ENCODE measurements at regions not wholly inside any gene's neighbourhood (a gene's known extent, or its start where the extent isn't known, plus 50 kb on each side); places are given as distances from the start of the nearest gene placed in this dataset.
A peak's percentile ranks its signal among the peaks of the same experiment; 100 is the strongest.

GRCh38 chr4:137733174-137734141 lies 201.2 kb upstream of the PCDH18 start:
- peak; percentile 64 for DNase-seq

- no peak for DNase-seq
Measured at GRCh38 chr4:137722910-137723309, 190.6 kb upstream of the PCDH18 start.

- DNase-seq: no peak
Measured at GRCh38 chr4:137711502-137711901, 179.2 kb upstream of the PCDH18 start.

- DNase-seq: no peak
Measured at GRCh38 chr4:137707626-137708025, 175.3 kb upstream of the PCDH18 start.

GRCh38 chr4:137707102-137707620 lies 174.9 kb upstream of the PCDH18 start:
- DNase-seq: no peak

- DNase-seq: no peak
Measured at GRCh38 chr4:137705171-137705783, 173.0 kb upstream of the PCDH18 start.

GRCh38 chr4:137703195-137703594 lies 170.9 kb upstream of the PCDH18 start:
- DNase-seq: no peak

GRCh38 chr4:137702512-137702911 lies 170.2 kb upstream of the PCDH18 start:
- DNase-seq: no peak

GRCh38 chr4:137701401-137701800 lies 169.1 kb upstream of the PCDH18 start:
- DNase-seq: no peak

- DNase-seq: no peak
Measured at GRCh38 chr4:137700751-137701150, 168.5 kb upstream of the PCDH18 start.

GRCh38 chr4:137700072-137700471 lies 167.8 kb upstream of the PCDH18 start:
- DNase-seq: no peak

GRCh38 chr4:137694138-137694537 lies 161.8 kb upstream of the PCDH18 start:
- no peak for DNase-seq

GRCh38 chr4:137693641-137694040 lies 161.3 kb upstream of the PCDH18 start:
- no peak for DNase-seq

GRCh38 chr4:137692205-137692604 lies 159.9 kb upstream of the PCDH18 start:
- DNase-seq: no peak

GRCh38 chr4:137688651-137689050 lies 156.4 kb upstream of the PCDH18 start:
- no peak for DNase-seq

GRCh38 chr4:137685357-137685756 lies 153.1 kb upstream of the PCDH18 start:
- no peak for DNase-seq

- DNase-seq: no peak
Measured at GRCh38 chr4:137681081-137681480, 148.8 kb upstream of the PCDH18 start.

- no peak for DNase-seq
Measured at GRCh38 chr4:137678796-137679195, 146.5 kb upstream of the PCDH18 start.

- DNase-seq: no peak
Measured at GRCh38 chr4:137677863-137678262, 145.6 kb upstream of the PCDH18 start.

GRCh38 chr4:137676357-137676998 lies 144.2 kb upstream of the PCDH18 start:
- no peak for DNase-seq

- no peak for DNase-seq
Measured at GRCh38 chr4:137674066-137674465, 141.8 kb upstream of the PCDH18 start.

- DNase-seq: no peak
Measured at GRCh38 chr4:137668885-137669545, 136.7 kb upstream of the PCDH18 start.

- no peak for DNase-seq
Measured at GRCh38 chr4:137664416-137664815, 132.1 kb upstream of the PCDH18 start.

Measured in dermis blood vessel endothelial cell (primary cell).